Hepatocyte (in vitro differentiated cells): ENCODE measurements at regions not wholly inside any gene's neighbourhood (a gene's known extent, or its start where the extent isn't known, plus 50 kb on each side); places are given as distances from the start of the nearest gene placed in this dataset.

Experiments used
- EZH2 ChIP-seq: fragments of 200-600 bp; sonication (generic); IDR thresholded peaks from 2 replicates; pipeline ENCODE4 v1.6.1; 2016; ENCODE audit warnings: antibody characterized with exemption, mild to moderate bottlenecking, borderline replicate concordance
- EZH2phosphoT487 ChIP-seq: fragments of 200-600 bp; sonication (generic); IDR thresholded peaks from one replicate; pipeline ENCODE4 v1.6.1; 2018; ENCODE audit warnings: antibody characterized with exemption, mild to moderate bottlenecking, low read depth, moderate library complexity; ENCODE audit not compliant: unreplicated experiment, severe bottlenecking
- TF ChIP-seq, protein P1 (sequence below): fragments of 200-600 bp; sonication (generic); IDR thresholded peaks from 2 replicates; pipeline ENCODE4 v1.5.1; 2016; ENCODE audit warnings: antibody characterized with exemption, mild to moderate bottlenecking; ENCODE audit not compliant: poor library complexity

DNA sequence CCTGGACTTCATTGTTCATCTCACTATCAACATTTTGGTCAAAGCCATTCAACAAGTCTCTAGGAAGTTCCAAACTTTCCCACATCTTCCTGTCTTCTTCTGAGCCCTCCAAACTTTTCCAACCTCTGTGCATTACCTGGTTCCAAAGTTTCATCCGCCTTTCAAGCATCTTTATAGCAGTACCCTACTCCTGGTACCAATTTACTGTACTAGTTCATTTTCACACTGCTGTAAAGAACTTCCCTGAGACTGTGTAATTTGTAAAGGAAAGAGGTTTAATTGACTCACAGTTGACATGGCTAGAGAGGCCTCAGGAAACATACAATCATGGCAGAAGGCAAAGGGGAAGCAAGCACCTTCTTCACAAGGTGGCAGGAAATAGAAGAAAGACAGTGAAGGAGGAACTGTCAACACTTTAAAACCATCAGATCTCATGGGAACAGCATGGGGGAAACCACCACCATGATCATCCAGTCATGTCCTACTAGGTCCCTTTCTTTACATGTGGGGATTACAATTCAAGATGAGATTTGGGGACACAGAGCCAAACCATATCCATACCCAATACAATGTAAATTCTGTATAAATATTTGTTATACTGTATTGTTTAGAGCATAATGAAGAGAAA, 109.7 kb downstream of the C12orf75 start:
- TF ChIP-seq, protein P1, sequence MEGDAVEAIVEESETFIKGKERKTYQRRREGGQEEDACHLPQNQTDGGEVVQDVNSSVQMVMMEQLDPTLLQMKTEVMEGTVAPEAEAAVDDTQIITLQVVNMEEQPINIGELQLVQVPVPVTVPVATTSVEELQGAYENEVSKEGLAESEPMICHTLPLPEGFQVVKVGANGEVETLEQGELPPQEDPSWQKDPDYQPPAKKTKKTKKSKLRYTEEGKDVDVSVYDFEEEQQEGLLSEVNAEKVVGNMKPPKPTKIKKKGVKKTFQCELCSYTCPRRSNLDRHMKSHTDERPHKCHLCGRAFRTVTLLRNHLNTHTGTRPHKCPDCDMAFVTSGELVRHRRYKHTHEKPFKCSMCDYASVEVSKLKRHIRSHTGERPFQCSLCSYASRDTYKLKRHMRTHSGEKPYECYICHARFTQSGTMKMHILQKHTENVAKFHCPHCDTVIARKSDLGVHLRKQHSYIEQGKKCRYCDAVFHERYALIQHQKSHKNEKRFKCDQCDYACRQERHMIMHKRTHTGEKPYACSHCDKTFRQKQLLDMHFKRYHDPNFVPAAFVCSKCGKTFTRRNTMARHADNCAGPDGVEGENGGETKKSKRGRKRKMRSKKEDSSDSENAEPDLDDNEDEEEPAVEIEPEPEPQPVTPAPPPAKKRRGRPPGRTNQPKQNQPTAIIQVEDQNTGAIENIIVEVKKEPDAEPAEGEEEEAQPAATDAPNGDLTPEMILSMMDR: no peak
- TF ChIP-seq EZH2phosphoT487 (no peak), EZH2 (no peak)
